Smooth muscle cell (in vitro differentiated cells): ENCODE measurements at regions not wholly inside any gene's neighbourhood (a gene's known extent, or its start where the extent isn't known, plus 50 kb on each side); places are given as distances from the start of the nearest gene placed in this dataset. TPM values are rescaled to one million over a fixed set of nuclear protein-coding genes. Genes with fewer than 3 reads are reported as not detected.

Experiments used
- DNase-seq: peaks from one replicate; lab custom pipeline; 2025; ENCODE audit not compliant: unreplicated experiment; lab: John Stamatoyannopoulos, UW
- H2AFZ ChIP-seq: fragments of 200-600 bp; sonication (generic); 2 replicates; pipeline ENCODE4 v1.6.0; 2016; ENCODE audit warnings: antibody characterized with exemption, low read depth, mild to moderate bottlenecking
- H3F3A ChIP-seq: fragments of 200-600 bp; sonication (generic); 2 replicates; pipeline ENCODE4 v1.6.0; 2017; ENCODE audit warnings: antibody characterized with exemption, low read depth
- H3K27ac ChIP-seq: fragments of 200-600 bp; sonication (generic); 2 replicates; pipeline ENCODE4 v1.5.1; 2016; ENCODE audit warnings: low read depth, mild to moderate bottlenecking
- H3K27me3 ChIP-seq: fragments of 200-600 bp; sonication (generic); 2 replicates; pipeline ENCODE4 v1.6.1; 2016; ENCODE audit warnings: low read depth, mild to moderate bottlenecking
- H3K36me3 ChIP-seq: fragments of 200-600 bp; sonication (generic); 2 replicates; pipeline ENCODE4 v1.5.1; 2016; ENCODE audit warnings: low read depth
- H3K4me1 ChIP-seq: fragments of 200-600 bp; sonication (generic); 2 replicates; pipeline ENCODE4 v1.5.1; 2016; ENCODE audit warnings: low read depth
- H3K4me2 ChIP-seq: fragments of 200-600 bp; sonication (generic); 2 replicates; pipeline ENCODE4 v1.6.0; 2016; ENCODE audit warnings: mild to moderate bottlenecking
- H3K4me3 ChIP-seq: fragments of 200-600 bp; sonication (generic); 2 replicates; pipeline ENCODE4 v1.5.1; 2016; ENCODE audit warnings: mild to moderate bottlenecking
- H3K79me2 ChIP-seq: fragments of 200-600 bp; sonication (generic); 2 replicates; pipeline ENCODE4 v1.6.0; 2016; ENCODE audit warnings: low read depth, mild to moderate bottlenecking
- H3K9ac ChIP-seq: fragments of 200-600 bp; sonication (generic); 2 replicates; pipeline ENCODE4 v1.6.0; 2016; ENCODE audit warnings: low read depth
- H3K9me3 ChIP-seq: fragments of 200-600 bp; sonication (generic); replicated peaks from 2 replicates; pipeline ENCODE4 v1.5.1; 2016; ENCODE audit warnings: low read depth
- H4K20me1 ChIP-seq: fragments of 200-600 bp; sonication (generic); 2 replicates; pipeline ENCODE4 v1.6.0; 2016; ENCODE audit warnings: low read depth
- CTCF ChIP-seq: fragments of 200-600 bp; sonication (generic); IDR thresholded peaks from 2 replicates; pipeline ENCODE4 v1.5.1; 2017; ENCODE audit warnings: borderline replicate concordance, mild to moderate bottlenecking, antibody characterized with exemption; ENCODE audit not compliant: insufficient read depth, poor library complexity, severe bottlenecking
- WGBS: methylation state at CpG from one replicate; pipeline ENCODE4 v1.1.7; 2016; ENCODE audit warnings: low lambda C conversion rate; 5-methylcytosine and 5-hydroxymethylcytosine counted together
- small RNA-seq: library from RNA; depleted of rRNA; stranded (forward); fragments of <200 nt; gene quantifications from one replicate; pipeline ENCODE3, GENCODE V24; 2014

- H3K27ac ChIP-seq = no peak overlapping the region
- H3K4me3 ChIP-seq = no peak overlapping the region
- no peak for TF ChIP-seq CTCF
- peaks cover 52% of the 10 kb centered on the region for H4K20me1 ChIP-seq
- no peak overlapping the region for H2AFZ ChIP-seq
- H3K27me3 ChIP-seq = no peaks in the 10 kb centered on the region
- peaks cover 13% of the 10 kb centered on the region for H3K4me1 ChIP-seq
- peaks cover 30% of the 10 kb centered on the region for H3K79me2 ChIP-seq
- H3K9me3 ChIP-seq = no peaks in the 10 kb centered on the region
- no peaks in the 10 kb centered on the region for H3K36me3 ChIP-seq
- H3F3A ChIP-seq = peaks cover 21% of the 10 kb centered on the region
- DNase-seq = no peak
- 69% methylated on average over 10 of the region's 10 CpGs for WGBS
- H3K9ac ChIP-seq = no peak overlapping the region
- H3K4me2 ChIP-seq = peak overlapping the region; percentile 42
These were observed 52.8 kb upstream of the SVIL start for GRCh38 chr10:29687421-29688164.

DNA sequence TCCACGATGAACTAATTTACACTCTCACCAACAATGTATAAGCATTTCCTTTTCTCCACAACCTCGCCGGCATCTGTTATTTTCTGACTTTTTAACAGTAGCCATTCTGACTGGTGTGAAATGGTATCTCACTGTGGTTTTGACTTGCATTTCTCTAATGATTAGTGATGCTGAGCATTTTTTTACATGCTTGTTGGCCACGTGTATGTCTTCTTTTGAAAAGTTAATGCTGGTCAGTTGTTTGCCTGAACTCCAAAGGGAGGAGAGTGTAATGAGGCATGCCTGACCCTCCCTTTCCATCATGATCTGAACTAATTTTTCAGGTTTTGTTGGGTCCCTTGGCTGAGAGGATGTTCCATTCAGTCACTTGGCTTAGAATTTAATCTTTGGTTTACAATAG is 50.7 kb upstream of the SVIL start:
- 85% methylated on average over 4 of the region's 4 CpGs for WGBS
- Histone ChIP-seq H3K4me1 (peaks cover 13% of the 10 kb centered on the region), H3K4me2 (no peak overlapping the region), H3K27me3 (no peaks in the 10 kb centered on the region), H3K9ac (no peak overlapping the region), H3K36me3 (no peaks in the 10 kb centered on the region), H3K9me3 (no peaks in the 10 kb centered on the region), H3F3A (peaks cover 8% of the 10 kb centered on the region), H3K27ac (no peak overlapping the region), H3K79me2 (peaks cover 27% of the 10 kb centered on the region), H2AFZ (no peak overlapping the region), H3K4me3 (no peak overlapping the region), H4K20me1 (peaks cover 69% of the 10 kb centered on the region)
- no peak for DNase-seq
- TF ChIP-seq CTCF = no peak

Small RNA genes lying in the stretch of these regions (small RNA-seq; reads per million reads assigned to genes)
- gene CKS1BP2 = not detected
- not detected for gene RNU6-908P
